Stimulated activated memory B cell treated with anti-CD40 and anti-IgM and Interleukin-4, amounts not matched to agents 10 μg/mL and 1 μg/mL and 100 μg/mL, for 72 hours (primary cell): ENCODE measurements at regions not wholly inside any gene's neighbourhood (a gene's known extent, or its start where the extent isn't known, plus 50 kb on each side); places are given as distances from the start of the nearest gene placed in this dataset.
"Not testable (repeated sequence)": the region's sequence is repeated elsewhere in the genome, so short reads cannot be mapped to it uniquely, and the experiment has no call there.

Experiments used
- ATAC-seq: fragments of 150-1000 bp; cut with Tn5 transposase; 2 replicates; pipeline ENCODE4 v1.10.0; 2021
- H3K27ac Mint-ChIP-seq: one replicate; pipeline ENCODE4 v1.8.0; 2022; ENCODE audit warnings: mild to moderate bottlenecking, mixed read lengths
- H3K27me3 Mint-ChIP-seq: one replicate; pipeline ENCODE4 v1.8.0; 2022; ENCODE audit warnings: mixed read lengths
- H3K36me3 Mint-ChIP-seq: one replicate; pipeline ENCODE4 v1.8.0; 2022; ENCODE audit warnings: mixed read lengths
- H3K4me1 Mint-ChIP-seq: one replicate; pipeline ENCODE4 v1.8.0; 2022; ENCODE audit warnings: mixed read lengths
- H3K4me3 Mint-ChIP-seq: one replicate; pipeline ENCODE4 v1.8.0; 2022; ENCODE audit warnings: mild to moderate bottlenecking, moderate library complexity, mixed read lengths
- H3K9me3 Mint-ChIP-seq: one replicate; pipeline ENCODE4 v1.8.0; 2022; ENCODE audit warnings: mixed read lengths

GRCh38 chr4:117527601-117528000 is 442.2 kb upstream of the TRAM1L1 start:
- H3K4me3 Mint-ChIP-seq: no peak overlapping the region
- no peaks in the 10 kb centered on the region for H3K9me3 Mint-ChIP-seq
- no peaks in the 10 kb centered on the region for H3K27me3 Mint-ChIP-seq
- H3K27ac Mint-ChIP-seq: no peak overlapping the region
- no peaks in the 10 kb centered on the region for H3K4me1 Mint-ChIP-seq
- ATAC-seq: no peak
- no peaks in the 10 kb centered on the region for H3K36me3 Mint-ChIP-seq

DNA sequence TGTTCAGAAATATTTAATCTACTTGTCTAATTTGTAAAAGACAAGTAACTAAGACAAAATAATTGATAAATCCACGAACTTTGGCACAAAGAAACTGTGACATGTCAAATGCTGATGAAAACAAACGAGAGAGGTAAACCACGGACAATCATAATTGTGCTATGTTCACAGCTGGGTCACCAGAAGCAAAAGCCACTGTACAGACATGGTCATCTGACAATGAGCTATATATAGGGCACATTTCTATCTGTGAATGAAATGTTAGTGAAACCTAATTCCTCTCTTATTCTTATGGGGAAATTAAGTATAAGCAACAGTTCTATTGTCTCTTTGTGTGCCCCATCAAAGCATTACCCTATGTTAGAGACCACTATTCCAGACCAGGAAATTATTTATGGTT is 444.0 kb upstream of the TRAM1L1 start:
- H3K27ac Mint-ChIP-seq: no peak overlapping the region
- H3K4me3 Mint-ChIP-seq: no peak overlapping the region
- no peak for ATAC-seq
- no peaks in the 10 kb centered on the region for H3K27me3 Mint-ChIP-seq
- peaks cover 4% of the 10 kb centered on the region for H3K9me3 Mint-ChIP-seq
- H3K4me1 Mint-ChIP-seq: no peaks in the 10 kb centered on the region
- no peaks in the 10 kb centered on the region for H3K36me3 Mint-ChIP-seq

GRCh38 chr4:117533501-117533900 is 448.1 kb upstream of the TRAM1L1 start:
- Mint-ChIP-seq H3K36me3 (no peaks in the 10 kb centered on the region), H3K4me3 (no peak overlapping the region), H3K27me3 (no peaks in the 10 kb centered on the region), H3K4me1 (no peaks in the 10 kb centered on the region), H3K9me3 (peaks cover 4% of the 10 kb centered on the region), H3K27ac (no peak overlapping the region)
- no peak for ATAC-seq

GRCh38 chr4:117545039-117545438 is 459.7 kb upstream of the TRAM1L1 start:
- H3K27ac Mint-ChIP-seq: no peak overlapping the region
- H3K27me3 Mint-ChIP-seq: no peaks in the 10 kb centered on the region
- no peak for ATAC-seq
- no peaks in the 10 kb centered on the region for H3K4me1 Mint-ChIP-seq
- no peaks in the 10 kb centered on the region for H3K9me3 Mint-ChIP-seq
- H3K4me3 Mint-ChIP-seq: no peak overlapping the region
- H3K36me3 Mint-ChIP-seq: no peaks in the 10 kb centered on the region

- peaks cover 3% of the 10 kb centered on the region for H3K9me3 Mint-ChIP-seq
- no peak for ATAC-seq
- H3K27me3 Mint-ChIP-seq: no peaks in the 10 kb centered on the region
Observed at GRCh38 chr4:117549524-117549923, 464.1 kb upstream of the TRAM1L1 start.

GRCh38 chr4:117550085-117550484 is 464.7 kb upstream of the TRAM1L1 start:
- no peak overlapping the region for H3K4me3 Mint-ChIP-seq
- H3K36me3 Mint-ChIP-seq: no peaks in the 10 kb centered on the region
- no peak overlapping the region for H3K27ac Mint-ChIP-seq
- no peaks in the 10 kb centered on the region for H3K4me1 Mint-ChIP-seq
- H3K9me3 Mint-ChIP-seq: peaks cover 3% of the 10 kb centered on the region
- H3K27me3 Mint-ChIP-seq: no peaks in the 10 kb centered on the region
- no peak for ATAC-seq

More at GRCh38 chr4:117549524-117549923, 464.1 kb upstream of the TRAM1L1 start:
- Mint-ChIP-seq H3K4me1 (no peaks in the 10 kb centered on the region), H3K36me3 (no peaks in the 10 kb centered on the region), H3K27ac (no peak overlapping the region), H3K4me3 (no peak overlapping the region)

GRCh38 chr4:117560329-117560728 is 474.0 kb upstream of the NDST3 start:
- no peak overlapping the region for H3K4me3 Mint-ChIP-seq
- no peak for ATAC-seq
- no peaks in the 10 kb centered on the region for H3K4me1 Mint-ChIP-seq
- H3K27me3 Mint-ChIP-seq: no peaks in the 10 kb centered on the region
- H3K36me3 Mint-ChIP-seq: no peaks in the 10 kb centered on the region
- peaks cover 2% of the 10 kb centered on the region for H3K9me3 Mint-ChIP-seq
- no peak overlapping the region for H3K27ac Mint-ChIP-seq

GRCh38 chr4:117574085-117574484 is 460.2 kb upstream of the NDST3 start:
- Mint-ChIP-seq H3K9me3 (peaks cover 8% of the 10 kb centered on the region), H3K4me3 (no peak overlapping the region), H3K27me3 (no peaks in the 10 kb centered on the region), H3K27ac (no peak overlapping the region), H3K36me3 (no peaks in the 10 kb centered on the region), H3K4me1 (no peaks in the 10 kb centered on the region)
- no peak for ATAC-seq

- Mint-ChIP-seq H3K9me3 (peaks cover 8% of the 10 kb centered on the region), H3K36me3 (no peaks in the 10 kb centered on the region), H3K4me1 (no peaks in the 10 kb centered on the region), H3K27ac (no peak overlapping the region), H3K27me3 (no peaks in the 10 kb centered on the region), H3K4me3 (no peak overlapping the region)
- peak; percentile 71 for ATAC-seq
Observed at GRCh38 chr4:117575850-117576249, 458.4 kb upstream of the NDST3 start.

GRCh38 chr4:117577686-117578311 is 456.5 kb upstream of the NDST3 start:
- Mint-ChIP-seq H3K36me3 (no peaks in the 10 kb centered on the region), H3K4me1 (no peaks in the 10 kb centered on the region), H3K27ac (no peak overlapping the region), H3K4me3 (no peak overlapping the region), H3K27me3 (no peaks in the 10 kb centered on the region), H3K9me3 (peaks cover 6% of the 10 kb centered on the region)
- no peak for ATAC-seq

DNA sequence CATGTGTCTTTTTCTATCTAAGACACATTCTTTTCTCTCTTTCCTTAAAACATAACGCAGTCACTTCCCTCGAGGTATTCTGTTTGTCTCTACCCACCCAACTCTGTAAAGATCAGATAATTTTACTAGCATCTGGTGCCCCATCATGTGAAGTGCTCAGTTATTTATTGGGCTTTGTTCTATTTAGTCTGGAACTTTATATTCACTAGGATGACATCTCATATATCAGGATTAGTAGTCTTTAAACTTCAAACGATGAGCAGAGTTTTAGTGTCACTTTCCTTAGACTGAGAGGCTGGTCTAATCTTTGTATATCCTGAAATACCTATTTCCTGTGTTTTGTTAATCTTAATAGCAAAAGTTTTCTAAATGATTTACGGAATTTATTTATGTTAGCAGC is 445.5 kb upstream of the NDST3 start:
- Mint-ChIP-seq H3K4me1 (no peaks in the 10 kb centered on the region), H3K36me3 (no peaks in the 10 kb centered on the region), H3K27me3 (no peaks in the 10 kb centered on the region), H3K4me3 (no peak overlapping the region), H3K27ac (no peak overlapping the region), H3K9me3 (no peaks in the 10 kb centered on the region)
- ATAC-seq: no peak

DNA sequence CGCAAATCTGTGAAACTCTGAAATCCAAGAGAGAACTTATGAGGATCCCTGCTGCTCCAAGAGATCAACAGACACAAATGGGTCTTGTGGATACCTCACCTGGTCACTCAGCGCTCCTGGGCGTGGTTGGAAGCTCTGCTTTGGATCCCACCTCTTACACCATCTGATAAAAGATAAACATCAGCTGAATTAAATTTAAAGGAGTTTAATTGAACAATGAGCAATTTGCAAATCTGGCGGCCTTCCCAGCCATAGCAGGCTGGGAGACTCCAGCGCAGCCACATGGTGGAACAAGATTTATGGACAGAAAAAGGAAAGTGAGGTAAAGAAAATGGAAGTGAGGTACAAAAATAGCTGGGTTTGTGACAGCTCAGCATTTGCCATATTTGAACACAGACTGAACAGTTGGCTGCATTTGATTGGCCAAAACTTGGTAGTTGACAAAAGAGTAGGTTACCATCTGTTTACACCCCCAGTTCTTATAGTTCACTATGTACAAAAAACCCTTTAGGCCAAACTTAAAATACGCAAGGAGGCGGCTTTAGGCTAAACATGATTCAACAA is 437.3 kb upstream of the NDST3 start:
- Mint-ChIP-seq H3K9me3 (peaks cover 2% of the 10 kb centered on the region), H3K36me3 (no peaks in the 10 kb centered on the region), H3K27me3 (no peaks in the 10 kb centered on the region), H3K27ac (no peak overlapping the region), H3K4me1 (no peaks in the 10 kb centered on the region), H3K4me3 (no peak overlapping the region)
- no peak for ATAC-seq

GRCh38 chr4:117599393-117599792 is 434.9 kb upstream of the NDST3 start:
- not testable (repeated sequence) for H3K4me3 Mint-ChIP-seq, ATAC-seq, H3K4me1 Mint-ChIP-seq, H3K36me3 Mint-ChIP-seq, H3K27me3 Mint-ChIP-seq, H3K27ac Mint-ChIP-seq, H3K9me3 Mint-ChIP-seq

DNA sequence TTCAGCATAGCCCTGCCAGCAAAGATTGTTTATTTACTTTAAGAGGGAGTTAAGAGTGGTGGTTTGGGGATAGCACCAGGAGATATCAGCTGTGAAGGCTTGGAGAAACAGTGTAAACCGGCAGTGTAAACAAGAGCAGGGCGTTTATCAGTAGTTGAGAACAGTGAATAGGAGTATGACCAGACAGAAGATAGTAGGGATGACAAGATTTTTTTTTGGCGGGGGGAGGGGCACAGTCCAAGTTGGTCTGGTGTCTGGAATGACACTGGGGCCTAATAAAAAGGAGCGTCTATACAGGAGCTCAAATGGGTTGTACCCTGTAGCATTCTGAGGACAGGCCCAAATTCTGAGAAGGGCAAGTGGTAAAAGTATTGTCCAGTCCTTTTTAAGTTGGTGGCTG is 433.4 kb upstream of the NDST3 start:
- not testable (repeated sequence) for H3K4me3 Mint-ChIP-seq, H3K36me3 Mint-ChIP-seq, H3K9me3 Mint-ChIP-seq, H3K27me3 Mint-ChIP-seq, H3K4me1 Mint-ChIP-seq, H3K27ac Mint-ChIP-seq, ATAC-seq

DNA sequence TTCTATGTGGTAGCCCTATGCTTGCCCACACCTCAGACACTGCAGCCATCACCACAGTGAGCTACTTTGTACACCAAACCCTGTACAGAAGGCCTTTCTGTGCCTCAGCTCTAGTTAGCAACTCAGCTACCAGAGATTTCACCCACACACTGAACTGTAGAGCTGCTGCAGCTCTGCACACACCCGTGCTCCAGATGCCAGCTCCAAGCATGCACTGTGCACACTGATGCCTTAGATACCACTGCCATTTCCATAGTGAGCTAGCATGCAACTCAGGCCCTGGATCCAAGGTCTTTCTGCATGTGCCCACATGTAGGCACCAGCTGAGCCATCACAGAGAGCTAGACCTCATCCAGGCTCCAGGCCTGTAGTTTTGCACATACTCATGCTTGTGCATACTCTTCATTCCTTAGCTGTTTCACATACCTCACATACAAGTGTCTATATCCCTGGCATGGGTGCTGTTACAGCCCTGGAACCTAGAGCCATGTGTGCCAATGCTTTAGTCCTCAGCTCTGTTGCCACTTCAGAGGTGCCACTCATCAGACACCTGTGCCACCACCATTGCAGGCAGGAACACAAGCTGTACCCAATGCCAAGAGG is 423.5 kb upstream of the NDST3 start:
- H3K4me1 Mint-ChIP-seq: no peaks in the 10 kb centered on the region
- no peaks in the 10 kb centered on the region for H3K36me3 Mint-ChIP-seq
- ATAC-seq: no peak
- H3K27ac Mint-ChIP-seq: no peak overlapping the region
- H3K27me3 Mint-ChIP-seq: no peaks in the 10 kb centered on the region
- H3K4me3 Mint-ChIP-seq: no peak overlapping the region
- peaks cover 10% of the 10 kb centered on the region for H3K9me3 Mint-ChIP-seq

DNA sequence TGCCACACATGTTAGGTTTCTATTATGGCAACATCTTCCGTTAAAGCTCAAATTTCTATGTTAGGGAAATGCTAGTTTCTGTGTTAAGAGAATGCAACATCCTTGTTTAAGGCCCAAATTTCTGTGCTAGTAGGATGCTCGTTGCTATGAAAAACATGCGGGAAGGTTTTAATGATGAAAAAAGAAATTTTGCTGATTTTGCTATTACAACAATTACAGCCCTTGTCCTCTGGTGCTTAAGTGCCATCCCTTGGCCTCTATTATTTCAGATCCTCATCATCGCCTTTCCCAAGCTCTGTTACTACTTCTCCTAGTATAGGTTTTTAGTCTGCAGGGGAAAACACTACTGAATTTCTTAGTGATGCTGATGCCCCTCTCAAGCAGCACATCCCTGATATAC is 412.6 kb upstream of the NDST3 start:
- Mint-ChIP-seq H3K4me1 (no peaks in the 10 kb centered on the region), H3K27me3 (no peaks in the 10 kb centered on the region), H3K36me3 (no peaks in the 10 kb centered on the region), H3K27ac (no peak overlapping the region), H3K9me3 (peaks cover 6% of the 10 kb centered on the region), H3K4me3 (no peak overlapping the region)
- ATAC-seq: no peak
